Neutrophil (primary cell): ENCODE measurements at regions not wholly inside any gene's neighbourhood (a gene's known extent, or its start where the extent isn't known, plus 50 kb on each side); places are given as distances from the start of the nearest gene placed in this dataset.

Experiments used
- H3K27ac ChIP-seq: fragments of 200-600 bp; sonication (generic); 2 replicates; pipeline ENCODE4 v1.5.1; 2016; ENCODE audit warnings: mild to moderate bottlenecking, moderate library complexity
- H3K27me3 ChIP-seq: fragments of 200-600 bp; sonication (generic); 2 replicates; pipeline ENCODE4 v1.6.0; 2016; ENCODE audit warnings: mild to moderate bottlenecking
- H3K36me3 ChIP-seq: fragments of 200-600 bp; sonication (generic); 2 replicates; pipeline ENCODE4 v1.5.1; 2017
- H3K4me1 ChIP-seq, 2 experiments: fragments of 200-600 bp in 1 of 2; sonication (generic) in 1 of 2; 1 replicate in 1 of 2; 2 replicates in 1 of 2; pipeline versions ENCODE4 v1.5.1 to v1.6.1; 2013 to 2016; ENCODE audit warnings: low read depth in 1 of 2, low read length in 1 of 2, mild to moderate bottlenecking in 1 of 2, moderate library complexity in 1 of 2; ENCODE audit not compliant: control insufficient read depth in 1 of 2, insufficient read depth in 1 of 2
- H3K4me3 ChIP-seq, 2 experiments: fragments of 200-600 bp in 1 of 2; sonication (generic) in 1 of 2; 1 replicate in 1 of 2; 2 replicates in 1 of 2; pipeline ENCODE4 v1.5.1; 2013 to 2016; ENCODE audit warnings: low read depth in 1 of 2, low read length in 1 of 2, mild to moderate bottlenecking in 1 of 2, moderate library complexity in 1 of 2
- H3K9me3 ChIP-seq: fragments of 200-600 bp; sonication (generic); 2 replicates; pipeline ENCODE4 v1.5.1; 2016
- CTCF ChIP-seq: fragments of 200-600 bp; sonication (generic); IDR thresholded peaks from 2 replicates; pipeline ENCODE4 v1.5.1; 2016; ENCODE audit warnings: antibody characterized with exemption

- no peaks in the 10 kb centered on the region for H3K27me3 ChIP-seq
- no peaks in the 10 kb centered on the region for H3K36me3 ChIP-seq
- H3K4me3 ChIP-seq, result no peak overlapping the region
- no peak overlapping the region for H3K27ac ChIP-seq
- peaks cover 6 to 9% of the 10 kb centered on the region in 2 experiments for H3K4me1 ChIP-seq
- H3K9me3 ChIP-seq, result no peaks in the 10 kb centered on the region
- TF ChIP-seq CTCF, result no peak
These were observed 132.8 kb upstream of the SHB start for GRCh38 chr9:38201844-38202243.

- H3K4me1 ChIP-seq, result peaks cover 6 to 22% of the 10 kb centered on the region in 2 experiments
These were observed 131.4 kb upstream of the SHB start for GRCh38 chr9:38200431-38200830.

GRCh38 chr9:38198140-38198539, 129.1 kb upstream of the SHB start:
- no peaks in the 10 kb centered on the region for H3K36me3 ChIP-seq
- no peak overlapping the region for H3K4me3 ChIP-seq
- no peak overlapping the region for H3K27ac ChIP-seq
- H3K27me3 ChIP-seq, result no peaks in the 10 kb centered on the region
- H3K4me1 ChIP-seq, result peaks cover 7 to 24% of the 10 kb centered on the region in 2 experiments
- H3K9me3 ChIP-seq, result no peaks in the 10 kb centered on the region
- no peak for TF ChIP-seq CTCF

More at GRCh38 chr9:38200431-38200830, 131.4 kb upstream of the SHB start:
- no peak overlapping the region for H3K4me3 ChIP-seq
- no peak for TF ChIP-seq CTCF
- H3K27ac ChIP-seq, result no peak overlapping the region
- H3K36me3 ChIP-seq, result no peaks in the 10 kb centered on the region
- no peaks in the 10 kb centered on the region for H3K9me3 ChIP-seq
- no peaks in the 10 kb centered on the region for H3K27me3 ChIP-seq

GRCh38 chr9:38196714-38197113, 127.7 kb upstream of the SHB start:
- H3K4me1 ChIP-seq, result peaks cover 7 to 23% of the 10 kb centered on the region in 2 experiments
- H3K27me3 ChIP-seq, result no peaks in the 10 kb centered on the region
- H3K9me3 ChIP-seq, result no peaks in the 10 kb centered on the region
- no peak overlapping the region for H3K27ac ChIP-seq
- no peaks in the 10 kb centered on the region for H3K36me3 ChIP-seq
- TF ChIP-seq CTCF, result no peak
- no peak overlapping the region for H3K4me3 ChIP-seq

GRCh38 chr9:38195737-38196161, 126.7 kb upstream of the SHB start:
- Histone ChIP-seq H3K36me3 (no peaks in the 10 kb centered on the region), H3K4me3 (no peak overlapping the region), H3K4me1 (peaks cover 7 to 23% of the 10 kb centered on the region in 2 experiments), H3K27me3 (no peaks in the 10 kb centered on the region), H3K9me3 (no peaks in the 10 kb centered on the region), H3K27ac (no peak overlapping the region)
- TF ChIP-seq CTCF, result no peak

- no peak for TF ChIP-seq CTCF
- Histone ChIP-seq H3K36me3 (no peaks in the 10 kb centered on the region), H3K9me3 (no peaks in the 10 kb centered on the region)
These were observed 125.8 kb upstream of the SHB start for GRCh38 chr9:38194870-38195269.

More at GRCh38 chr9:38194870-38195269, 125.8 kb upstream of the SHB start:
- Histone ChIP-seq H3K27me3 (no peaks in the 10 kb centered on the region), H3K4me1 (peaks cover 7 to 23% of the 10 kb centered on the region in 2 experiments), H3K4me3 (no peak overlapping the region), H3K27ac (no peak overlapping the region)
